ENCODE measurements at regions not wholly inside any gene's neighbourhood (a gene's known extent, or its start where the extent isn't known, plus 50 kb on each side); places are given as distances from the start of the nearest gene placed in this dataset.
"Not testable (repeated sequence)": the region's sequence is repeated elsewhere in the genome, so short reads cannot be mapped to it uniquely, and the experiment has no call there.

DNA sequence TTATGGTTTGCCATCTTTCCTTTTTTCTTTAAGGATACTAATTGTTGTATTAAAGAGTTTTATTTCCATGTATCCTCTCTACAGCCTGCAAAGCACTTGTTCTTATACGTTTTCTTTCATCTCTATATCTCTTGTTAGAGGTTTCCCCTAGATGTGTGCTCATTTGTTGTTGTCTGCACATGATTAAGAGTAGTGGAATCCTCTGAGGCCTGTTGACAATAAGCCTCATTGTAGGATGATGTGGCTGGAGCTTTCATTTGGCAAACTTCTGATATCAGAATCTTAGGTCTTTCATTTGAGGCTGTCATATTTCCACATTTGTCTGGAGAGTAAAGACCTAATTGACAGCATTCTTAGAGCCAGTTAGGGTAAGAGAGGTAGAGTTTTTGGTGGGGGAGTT lies 506.0 kb downstream of the DIPK2A start:
- no peak for DNase-seq

- no peak for DNase-seq
Measured at GRCh38 chr3:144480416-144480919, 508.8 kb downstream of the DIPK2A start.

DNA sequence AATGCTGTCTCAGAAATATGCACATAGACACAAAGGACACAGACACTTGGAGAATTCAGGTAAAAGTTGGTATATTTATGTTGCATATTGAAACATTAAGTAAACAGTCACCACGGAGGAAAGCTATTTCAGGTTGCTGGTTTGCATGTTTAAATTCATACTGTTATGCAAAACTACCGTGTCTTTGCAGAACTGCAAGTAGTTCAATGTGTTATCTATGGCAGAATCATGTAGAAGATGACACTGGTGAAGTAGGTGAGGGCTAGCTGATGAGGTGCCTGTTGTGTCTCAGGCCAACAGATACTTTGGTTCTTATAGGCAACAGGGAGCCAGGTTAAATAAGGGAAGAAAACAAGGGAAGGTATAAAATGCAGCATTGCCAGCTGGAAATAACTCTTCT lies 511.3 kb downstream of the DIPK2A start:
- DNase-seq, result no peak

DNA sequence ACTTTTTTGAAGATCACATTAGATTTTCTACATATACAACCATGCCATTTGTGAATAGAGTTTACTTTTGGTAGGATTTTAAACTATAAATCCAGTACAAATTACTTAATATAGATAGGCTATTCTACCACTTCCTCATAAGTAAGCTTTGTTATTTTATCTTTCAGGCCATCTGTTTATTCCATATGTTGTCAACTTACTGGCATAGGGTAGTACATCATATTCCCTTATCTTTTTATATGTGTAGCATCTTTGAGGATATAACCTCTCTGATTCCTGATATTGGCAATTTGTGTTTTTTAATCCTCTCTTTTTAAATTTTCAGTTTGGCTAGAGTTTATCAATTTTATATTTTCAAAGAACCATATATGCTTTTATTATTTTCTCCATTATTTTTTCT lies 515.4 kb downstream of the DIPK2A start:
- DNase-seq, result no peak

- no peak for DNase-seq
Measured at GRCh38 chr3:144488927-144489326, 517.3 kb downstream of the DIPK2A start.

DNA sequence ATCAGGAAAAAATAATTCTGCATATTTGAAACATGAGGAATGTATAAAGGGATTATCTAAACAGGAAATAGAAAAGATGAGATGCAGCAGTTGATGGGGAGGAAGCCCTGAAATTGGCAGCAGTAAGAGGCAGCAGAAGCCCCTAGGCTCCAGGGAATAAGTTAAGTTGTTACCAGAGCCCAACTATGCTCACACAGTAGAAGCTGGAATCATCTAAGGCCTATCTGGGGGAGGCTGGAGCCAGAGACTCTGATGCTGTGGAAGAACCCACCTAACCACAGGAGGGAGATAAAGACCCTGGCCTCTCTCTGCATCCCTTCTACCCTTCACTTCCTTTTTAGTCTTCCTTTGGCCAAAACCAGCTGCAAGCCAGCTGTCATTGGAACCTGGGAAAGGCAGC lies 519.7 kb downstream of the DIPK2A start:
- no peak for DNase-seq

DNA sequence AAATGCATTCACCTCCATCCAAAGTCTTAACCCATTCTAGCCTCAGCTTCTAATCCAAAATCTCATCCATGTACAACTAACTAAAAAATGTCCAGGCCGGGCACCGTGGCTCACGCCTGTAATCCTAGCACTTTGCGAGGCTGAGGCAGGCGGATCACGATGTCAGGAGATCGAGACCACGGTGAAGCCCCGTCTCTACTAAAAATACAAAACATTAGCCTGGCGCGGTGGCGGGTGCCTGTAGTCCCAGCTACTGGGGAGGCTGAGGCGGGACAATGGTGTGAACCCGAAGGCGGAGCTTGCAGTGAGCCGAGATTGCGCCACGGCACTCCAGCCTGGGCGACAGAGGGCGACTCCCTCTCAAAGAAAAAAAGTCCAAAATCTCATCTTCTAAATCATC lies 523.0 kb downstream of the DIPK2A start:
- DNase-seq, result not testable (repeated sequence)

DNA sequence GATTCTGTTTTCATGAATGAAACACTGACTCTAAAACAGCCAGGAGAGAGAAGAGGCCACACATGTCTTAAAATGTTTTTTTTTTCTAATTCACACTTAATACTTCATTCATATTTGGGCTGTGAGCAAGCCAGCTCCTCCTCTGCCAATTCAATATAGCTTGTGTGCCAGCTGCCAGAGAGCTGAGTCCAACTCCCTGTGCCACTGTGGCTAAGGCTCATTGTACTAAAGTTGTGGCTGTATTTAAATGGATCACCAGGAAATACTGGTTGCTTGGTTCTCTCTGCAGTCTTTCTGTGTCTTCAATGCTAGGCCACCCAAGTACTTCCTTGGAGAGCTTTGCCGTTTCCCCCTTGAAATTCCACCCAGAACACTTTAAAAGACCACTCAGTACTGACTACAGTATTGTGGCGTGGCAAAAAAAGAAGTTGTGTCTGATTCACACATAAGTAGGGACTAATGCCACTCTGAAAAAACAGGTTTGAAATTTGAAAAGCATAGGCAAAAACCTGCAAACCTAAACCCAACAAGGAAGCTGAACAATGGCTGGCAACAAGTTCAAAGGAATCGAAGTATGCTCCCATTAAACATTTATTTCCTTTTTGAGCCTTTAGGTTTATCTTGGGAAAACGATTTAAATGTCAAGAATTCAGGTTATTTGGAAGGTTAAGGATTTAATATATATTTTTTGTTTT lies 524.7 kb downstream of the DIPK2A start:
- DNase-seq, result no peak

- DNase-seq, result no peak
Measured at GRCh38 chr3:144497452-144497851, 525.8 kb downstream of the DIPK2A start.

- DNase-seq, result no peak
Measured at GRCh38 chr3:144499001-144499930, 527.6 kb downstream of the DIPK2A start.

GRCh38 chr3:144501467-144501866 lies 529.8 kb downstream of the DIPK2A start:
- no peak for DNase-seq

DNA sequence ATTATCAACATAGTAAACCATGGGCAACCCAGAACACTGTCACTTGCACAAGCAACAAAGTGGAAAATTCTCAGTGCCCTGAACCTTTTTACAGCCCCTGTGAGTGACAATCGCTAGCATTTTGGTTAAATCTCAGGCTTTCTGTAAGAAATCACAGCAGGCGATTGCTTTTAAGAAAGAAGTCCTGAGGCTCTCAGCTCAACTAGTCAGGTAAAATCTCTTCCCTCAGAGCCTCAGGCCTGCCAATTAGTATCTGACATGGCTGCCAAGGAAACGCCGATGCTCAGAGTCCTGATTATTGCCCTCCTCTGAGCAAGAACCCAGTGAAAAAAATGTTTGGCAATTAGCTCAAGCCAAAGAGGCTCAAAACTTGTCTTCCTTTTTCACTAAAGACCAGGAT lies 530.8 kb downstream of the DIPK2A start:
- no peak for DNase-seq

DNA sequence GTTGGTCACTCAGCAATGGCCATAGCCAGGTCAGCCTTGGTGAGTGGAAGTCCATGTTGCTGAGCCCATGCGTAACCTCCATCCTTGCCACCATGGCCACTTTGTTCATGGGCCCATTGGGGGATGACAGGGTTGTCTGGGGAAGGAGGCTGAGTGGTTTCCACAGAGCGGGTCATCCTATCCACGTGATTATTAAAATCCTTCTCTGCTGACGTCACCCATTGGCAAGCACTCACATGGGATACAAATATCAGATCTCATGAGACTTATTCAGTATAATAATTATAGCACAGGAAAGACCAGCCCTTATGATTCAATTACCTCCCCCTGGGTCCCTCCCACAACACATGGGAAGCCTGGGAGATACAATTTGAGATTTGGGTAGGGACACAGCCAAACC lies 534.8 kb downstream of the DIPK2A start:
- not testable (repeated sequence) for DNase-seq

DNA sequence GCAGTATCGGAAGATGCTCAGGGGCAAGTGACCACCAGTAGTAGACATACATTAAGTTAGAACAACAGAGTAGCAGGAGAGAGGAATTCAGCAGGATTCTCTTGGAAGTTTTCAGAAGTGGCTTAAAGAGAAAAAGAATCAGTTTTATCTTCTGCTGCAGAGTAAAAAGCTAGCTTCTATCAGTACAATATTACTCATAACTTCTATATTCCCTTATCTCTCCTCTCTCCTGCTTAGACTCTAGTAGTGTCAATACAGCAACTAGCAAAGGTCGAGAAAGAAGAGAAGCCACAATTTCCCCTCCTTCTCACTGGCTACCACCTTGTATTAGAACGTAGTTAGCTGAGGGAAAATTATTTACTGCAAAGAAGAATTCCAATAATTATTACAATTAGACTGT lies 539.7 kb downstream of the DIPK2A start:
- no peak for DNase-seq

DNA sequence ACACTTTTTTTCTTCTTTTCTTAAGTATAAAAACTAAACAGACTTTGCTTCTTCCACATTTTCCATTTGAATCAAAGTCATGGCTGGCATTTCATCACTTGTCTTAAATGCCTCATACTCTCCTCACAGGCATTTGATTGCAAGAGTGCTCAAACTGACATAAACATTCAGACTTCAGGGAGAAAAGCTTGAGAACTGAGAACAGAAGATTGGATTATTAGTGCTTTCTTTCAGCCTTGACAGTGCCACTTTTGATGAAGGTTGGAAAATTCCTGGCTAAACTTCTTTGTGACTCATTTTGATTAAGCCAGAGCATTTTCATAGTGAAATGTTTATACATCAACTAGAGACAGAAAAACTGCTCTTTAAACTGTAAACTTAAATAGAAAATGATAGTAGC lies 544.4 kb downstream of the DIPK2A start:
- DNase-seq, result no peak

DNA sequence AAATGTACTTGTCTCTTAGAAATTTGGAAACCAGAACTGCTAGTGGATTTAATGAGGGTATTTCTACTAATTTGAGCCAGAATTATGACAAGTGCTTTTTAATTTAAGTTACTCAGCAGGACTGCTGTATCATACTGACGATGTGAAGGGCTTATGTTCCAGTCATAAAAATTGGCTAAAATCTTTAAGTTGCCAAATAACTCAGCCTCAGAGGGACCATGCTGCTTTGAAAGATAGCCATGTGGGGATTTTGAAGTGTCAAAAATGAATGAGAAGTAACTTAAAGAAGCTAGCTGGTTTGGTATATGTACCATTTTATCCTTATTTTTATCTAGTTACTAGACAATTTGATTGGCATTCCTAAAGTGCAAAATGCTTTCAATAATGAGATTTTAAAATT lies 545.0 kb downstream of the DIPK2A start:
- DNase-seq, result no peak

GRCh38 chr3:144521131-144521530 lies 549.5 kb downstream of the DIPK2A start:
- DNase-seq, result no peak

GRCh38 chr3:144522456-144522855 lies 550.8 kb downstream of the DIPK2A start:
- DNase-seq, result no peak

DNA sequence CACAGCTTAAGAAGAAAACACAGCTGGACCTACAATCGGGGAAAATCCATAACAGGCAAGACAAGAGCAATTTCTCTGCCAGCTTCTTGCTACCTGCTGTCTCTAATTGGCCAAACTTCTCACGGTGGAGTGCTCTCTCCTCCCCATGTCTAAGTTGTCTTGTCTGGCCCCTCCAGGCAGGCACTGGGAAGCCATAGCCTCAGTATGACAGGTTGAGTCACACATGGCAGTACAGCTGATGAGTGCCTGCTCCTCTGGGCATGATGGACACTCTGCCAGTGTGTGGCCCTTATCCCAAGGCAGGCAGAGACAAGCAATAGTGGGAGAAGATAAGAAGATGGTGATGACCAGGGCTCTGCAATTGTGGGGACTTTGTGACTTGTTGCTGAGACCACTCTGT lies 551.8 kb downstream of the DIPK2A start:
- no peak for DNase-seq

GRCh38 chr3:144524531-144524930 lies 552.9 kb downstream of the DIPK2A start:
- no peak for DNase-seq

DNA sequence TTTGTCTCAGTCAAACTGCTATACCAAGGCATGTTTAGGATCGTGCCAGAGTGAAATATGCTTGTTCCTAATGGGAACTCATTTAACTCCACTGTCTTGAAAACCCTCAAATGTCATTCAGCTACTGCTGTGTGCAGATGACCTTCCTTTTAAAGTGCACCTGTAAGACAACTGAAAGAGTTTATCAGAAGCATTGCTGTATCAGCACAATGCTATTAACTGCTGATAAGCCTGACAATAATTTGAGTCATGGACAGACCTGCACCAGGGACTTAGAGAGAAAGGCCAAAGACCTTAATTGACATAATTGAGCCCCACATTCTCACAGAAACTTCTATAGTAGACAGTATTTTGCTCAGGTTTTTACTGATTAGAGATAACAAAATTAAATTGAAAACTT lies 557.9 kb downstream of the DIPK2A start:
- no peak for DNase-seq

DNA sequence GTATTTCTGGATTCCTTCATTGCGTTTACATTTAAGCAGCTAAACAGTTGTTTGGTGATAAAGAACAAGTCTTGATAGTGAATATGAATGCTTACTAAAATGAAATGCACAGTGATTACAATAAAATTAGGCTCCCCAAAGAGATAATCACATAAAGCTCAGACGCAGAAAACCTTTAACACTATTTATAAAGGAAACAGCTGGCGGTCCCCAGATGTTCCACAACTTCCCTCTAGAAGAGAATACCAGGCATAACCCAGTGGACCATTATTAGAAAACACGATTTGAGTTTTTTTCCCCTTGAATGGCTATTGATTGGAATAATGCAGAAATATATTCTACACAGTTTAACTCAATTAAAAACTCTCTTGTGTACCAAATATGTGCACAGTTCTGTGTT lies 573.2 kb downstream of the DIPK2A start:
- no peak for DNase-seq

DNA sequence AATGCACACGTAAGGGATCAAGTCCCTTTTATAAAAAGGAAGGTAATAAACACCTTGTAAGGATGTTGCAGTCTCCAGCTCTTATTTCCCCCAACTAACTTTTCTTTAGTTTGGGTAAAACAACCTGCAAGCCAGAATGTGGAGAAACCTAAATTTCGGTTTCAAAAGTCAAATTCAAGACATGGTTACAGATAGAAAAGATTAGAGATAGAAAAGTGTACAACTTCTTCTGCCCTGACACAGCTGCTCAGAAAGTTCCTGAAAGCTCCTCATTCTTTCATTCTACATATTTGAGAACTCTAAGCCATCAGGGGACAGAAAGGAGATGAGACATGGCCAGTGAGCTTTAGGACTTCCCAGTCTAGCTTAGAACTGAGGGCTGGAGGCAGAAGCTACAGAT lies 574.9 kb downstream of the DIPK2A start:
- DNase-seq, result no peak

DNA sequence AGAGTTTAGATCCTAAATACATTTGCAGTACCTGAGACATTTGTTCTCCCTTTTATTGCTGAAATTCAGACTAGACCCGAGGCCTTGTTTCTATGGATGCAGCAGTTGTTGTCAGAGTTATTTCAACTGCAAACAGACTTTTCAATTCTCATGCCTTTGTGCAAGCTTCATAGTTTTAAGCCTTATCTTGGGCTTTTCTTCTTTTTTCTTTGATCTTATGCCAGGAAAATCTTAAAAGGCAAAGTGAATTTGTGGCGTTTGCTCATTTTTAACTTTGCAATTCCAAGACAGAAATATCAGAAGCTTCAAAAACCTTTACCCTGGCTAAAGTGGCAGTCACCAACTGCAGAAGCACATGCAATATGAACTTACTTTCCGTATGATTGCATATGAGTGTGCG lies 576.7 kb downstream of the DIPK2A start:
- DNase-seq, result no peak
